ENCODE measurements at regions not wholly inside any gene's neighbourhood (a gene's known extent, or its start where the extent isn't known, plus 50 kb on each side); places are given as distances from the start of the nearest gene placed in this dataset.

- TF ChIP-seq CTCF (IDR thresholded peaks at IDR 0.05), result no peak
- TF ChIP-seq POLR2A (IDR thresholded peaks at IDR 0.05), result no peak
- no peak for TF ChIP-seq EP300 (IDR thresholded peaks at IDR 0.05)
- TF ChIP-seq POLR2AphosphoS5 (IDR thresholded peaks at IDR 0.05), result no peak
Measured at GRCh38 chr12:28898038-28898437, 251.0 kb upstream of the FAR2 start.
